ENCODE measurements at regions not wholly inside any gene's neighbourhood (a gene's known extent, or its start where the extent isn't known, plus 50 kb on each side); places are given as distances from the start of the nearest gene placed in this dataset.

- peaks cover 16% of the 10 kb centered on the region for H3K9me3 Mint-ChIP-seq (ENCODE audit: low read depth)
These were observed 962.6 kb downstream of the AACS start for GRCh38 chr12:126027825-126028224.

GRCh38 chr12:126030573-126030972 lies 965.3 kb downstream of the AACS start:
- Mint-ChIP-seq H3K27me3 (no peaks in the 10 kb centered on the region), H3K27ac (no peak overlapping the region), H3K9me3 (ENCODE audit: low read depth) (peaks cover 21% of the 10 kb centered on the region), H3K36me3 (ENCODE audit: insufficient read depth) (no peaks in the 10 kb centered on the region), H3K4me1 (ENCODE audit: low read depth) (peaks cover 8% of the 10 kb centered on the region), H3K4me3 (ENCODE audit: low read depth) (no peak overlapping the region)
- TF ChIP-seq CTCF (IDR thresholded peaks at IDR 0.05; ENCODE audit: unreplicated experiment) = no peak
- DNase-seq (ENCODE audit: low spot score, unreplicated experiment) = no peak

More at GRCh38 chr12:126027825-126028224, 962.6 kb downstream of the AACS start:
- no peak overlapping the region for H3K4me3 Mint-ChIP-seq (ENCODE audit: low read depth)
- no peak overlapping the region for H3K27ac Mint-ChIP-seq
- H3K36me3 Mint-ChIP-seq (ENCODE audit: insufficient read depth) = no peaks in the 10 kb centered on the region
- no peaks in the 10 kb centered on the region for H3K27me3 Mint-ChIP-seq
- TF ChIP-seq CTCF (IDR thresholded peaks at IDR 0.05; ENCODE audit: unreplicated experiment) = no peak
- H3K4me1 Mint-ChIP-seq (ENCODE audit: low read depth) = peaks cover 8% of the 10 kb centered on the region
- no peak for DNase-seq (ENCODE audit: low spot score, unreplicated experiment)

GRCh38 chr12:126033751-126034150 lies 968.5 kb downstream of the AACS start:
- no peaks in the 10 kb centered on the region for H3K36me3 Mint-ChIP-seq (ENCODE audit: insufficient read depth)
- DNase-seq (ENCODE audit: low spot score, unreplicated experiment) = no peak
- no peak overlapping the region for H3K4me3 Mint-ChIP-seq (ENCODE audit: low read depth)
- no peaks in the 10 kb centered on the region for H3K27me3 Mint-ChIP-seq
- H3K9me3 Mint-ChIP-seq (ENCODE audit: low read depth) = peaks cover 21% of the 10 kb centered on the region
- H3K27ac Mint-ChIP-seq = no peak overlapping the region
- no peak for TF ChIP-seq CTCF (IDR thresholded peaks at IDR 0.05; ENCODE audit: unreplicated experiment)
- peaks cover 10% of the 10 kb centered on the region for H3K4me1 Mint-ChIP-seq (ENCODE audit: low read depth)

- peaks cover 11% of the 10 kb centered on the region for H3K9me3 Mint-ChIP-seq (ENCODE audit: low read depth)
- no peaks in the 10 kb centered on the region for H3K36me3 Mint-ChIP-seq (ENCODE audit: insufficient read depth)
- no peak overlapping the region for H3K27ac Mint-ChIP-seq
These were observed 971.1 kb downstream of the AACS start for GRCh38 chr12:126036348-126036747.

GRCh38 chr12:126038434-126038833 lies 973.2 kb downstream of the AACS start:
- H3K27ac Mint-ChIP-seq = no peak overlapping the region
- no peak overlapping the region for H3K4me3 Mint-ChIP-seq (ENCODE audit: low read depth)
- H3K27me3 Mint-ChIP-seq = peaks cover 6% of the 10 kb centered on the region
- DNase-seq (ENCODE audit: low spot score, unreplicated experiment) = no peak
- peaks cover 8% of the 10 kb centered on the region for H3K9me3 Mint-ChIP-seq (ENCODE audit: low read depth)
- TF ChIP-seq CTCF (IDR thresholded peaks at IDR 0.05; ENCODE audit: unreplicated experiment) = no peak
- no peaks in the 10 kb centered on the region for H3K36me3 Mint-ChIP-seq (ENCODE audit: insufficient read depth)
- H3K4me1 Mint-ChIP-seq (ENCODE audit: low read depth) = peaks cover 2% of the 10 kb centered on the region

More at GRCh38 chr12:126036348-126036747, 971.1 kb downstream of the AACS start:
- no peaks in the 10 kb centered on the region for H3K27me3 Mint-ChIP-seq
- H3K4me3 Mint-ChIP-seq (ENCODE audit: low read depth) = no peak overlapping the region
- TF ChIP-seq CTCF (IDR thresholded peaks at IDR 0.05; ENCODE audit: unreplicated experiment) = no peak
- no peak for DNase-seq (ENCODE audit: low spot score, unreplicated experiment)
- H3K4me1 Mint-ChIP-seq (ENCODE audit: low read depth) = peaks cover 7% of the 10 kb centered on the region

Data from progenitor cell of endocrine pancreas (in vitro differentiated cells).